Effector memory CD8-positive, alpha-beta T cell (primary cell): ENCODE measurements at regions not wholly inside any gene's neighbourhood (a gene's known extent, or its start where the extent isn't known, plus 50 kb on each side); places are given as distances from the start of the nearest gene placed in this dataset.

Experiments
- ATAC-seq: fragments of 150-1000 bp; cut with Tn5 transposase; replicated peaks from 2 replicates; pipeline ENCODE4 v1.10.0; 2021; ENCODE audit warnings: mild to moderate bottlenecking, moderate library complexity
- DNase-seq, 3 experiments: peaks; one replicate each; pipeline ENCODE4 v3.0.0; 2021
- H3K27ac Mint-ChIP-seq, 2 donors: one replicate each; pipeline ENCODE4 v1.8.0; 2022; ENCODE audit warnings: mild to moderate bottlenecking in 2 of 2, mixed read lengths in 2 of 2, moderate library complexity in 2 of 2
- H3K27me3 Mint-ChIP-seq, 2 donors: one replicate each; pipeline ENCODE4 v1.8.0; 2022; ENCODE audit warnings: mixed read lengths in 2 of 2
- H3K36me3 Mint-ChIP-seq: one replicate; pipeline ENCODE4 v1.8.0; 2022; ENCODE audit warnings: mild to moderate bottlenecking, moderate library complexity, mixed read lengths; ENCODE audit not compliant: insufficient read depth
- H3K4me1 Mint-ChIP-seq, 2 donors: one replicate each; pipeline ENCODE4 v1.8.0; 2022; ENCODE audit warnings: low read depth in 2 of 2, mixed read lengths in 2 of 2
- H3K4me3 Mint-ChIP-seq, 2 donors: one replicate each; pipeline ENCODE4 v1.8.0; 2022; ENCODE audit warnings: mild to moderate bottlenecking in 2 of 2, mixed read lengths in 2 of 2, moderate library complexity in 2 of 2
- H3K9me3 Mint-ChIP-seq, 2 donors: one replicate each; pipeline ENCODE4 v1.8.0; 2022; ENCODE audit warnings: mixed read lengths in 2 of 2

- H3K27ac Mint-ChIP-seq = no peak overlapping the region
- no peaks in the 10 kb centered on the region for H3K4me1 Mint-ChIP-seq
- ATAC-seq (no peak), DNase-seq (no peak)
- H3K36me3 Mint-ChIP-seq = no peaks in the 10 kb centered on the region
- H3K27me3 Mint-ChIP-seq = peaks cover 68 to 69% of the 10 kb centered on the region in 2 donors
- H3K9me3 Mint-ChIP-seq = no peaks in the 10 kb centered on the region
- H3K4me3 Mint-ChIP-seq = no peak overlapping the region
Measured at GRCh38 chr10:111247781-111248389, 171.1 kb downstream of the ADRA2A start.

- Mint-ChIP-seq H3K9me3 (no peaks in the 10 kb centered on the region), H3K27ac (no peak overlapping the region), H3K4me3 (no peak overlapping the region), H3K36me3 (no peaks in the 10 kb centered on the region), H3K4me1 (no peaks in the 10 kb centered on the region), H3K27me3 (peaks cover 63 to 64% of the 10 kb centered on the region in 2 donors)
- no peak for ATAC-seq
- no peak for DNase-seq
Measured at GRCh38 chr10:111249925-111250324, 173.1 kb downstream of the ADRA2A start.

- H3K9me3 Mint-ChIP-seq = no peaks in the 10 kb centered on the region
- no peaks in the 10 kb centered on the region for H3K36me3 Mint-ChIP-seq
- H3K27me3 Mint-ChIP-seq = peaks cover 36 to 61% of the 10 kb centered on the region in 2 donors
- H3K27ac Mint-ChIP-seq = no peak overlapping the region
- H3K4me1 Mint-ChIP-seq = no peaks in the 10 kb centered on the region
- DNase-seq (no peak), ATAC-seq (no peak)
- no peak overlapping the region for H3K4me3 Mint-ChIP-seq
Measured at GRCh38 chr10:111261081-111261615, 184.3 kb downstream of the ADRA2A start.

GRCh38 chr10:111265341-111265740 lies 188.5 kb downstream of the ADRA2A start:
- Mint-ChIP-seq H3K9me3 (no peaks in the 10 kb centered on the region), H3K36me3 (no peaks in the 10 kb centered on the region), H3K4me3 (no peak overlapping the region), H3K27ac (no peak overlapping the region), H3K27me3 (peaks cover 53% of the 10 kb centered on the region in 2 donors), H3K4me1 (no peaks in the 10 kb centered on the region)
- DNase-seq (no peak), ATAC-seq (no peak)

- ATAC-seq (no peak), DNase-seq (no peak)
- no peak overlapping the region for H3K4me3 Mint-ChIP-seq
- H3K4me1 Mint-ChIP-seq = no peaks in the 10 kb centered on the region
- H3K27me3 Mint-ChIP-seq = peaks cover 60 to 61% of the 10 kb centered on the region in 2 donors
- no peaks in the 10 kb centered on the region for H3K36me3 Mint-ChIP-seq
- H3K27ac Mint-ChIP-seq = no peak overlapping the region
- peaks cover 0 to 1% of the 10 kb centered on the region in 2 donors for H3K9me3 Mint-ChIP-seq
Measured at GRCh38 chr10:111266165-111266564, 189.3 kb downstream of the ADRA2A start.

- Mint-ChIP-seq H3K4me1 (no peaks in the 10 kb centered on the region), H3K36me3 (no peaks in the 10 kb centered on the region), H3K27ac (no peak overlapping the region), H3K27me3 (peaks cover 62 to 66% of the 10 kb centered on the region in 2 donors), H3K9me3 (peaks cover 0 to 1% of the 10 kb centered on the region in 2 donors), H3K4me3 (no peak overlapping the region)
- DNase-seq = no peak
- ATAC-seq = no peak
Measured at GRCh38 chr10:111267673-111268072, 190.8 kb downstream of the ADRA2A start.

GRCh38 chr10:111273235-111273634 lies 196.4 kb downstream of the ADRA2A start:
- Mint-ChIP-seq H3K9me3 (peaks cover 0 to 2% of the 10 kb centered on the region in 2 donors), H3K27ac (no peak overlapping the region), H3K36me3 (no peaks in the 10 kb centered on the region), H3K4me1 (no peaks in the 10 kb centered on the region), H3K27me3 (peaks cover 70 to 84% of the 10 kb centered on the region in 2 donors), H3K4me3 (no peak overlapping the region)
- ATAC-seq = no peak
- no peak for DNase-seq

GRCh38 chr10:111273635-111274034 lies 196.8 kb downstream of the ADRA2A start:
- H3K9me3 Mint-ChIP-seq = peaks cover 0 to 5% of the 10 kb centered on the region in 2 donors
- no peaks in the 10 kb centered on the region for H3K36me3 Mint-ChIP-seq
- H3K4me3 Mint-ChIP-seq = no peak overlapping the region
- DNase-seq (no peak), ATAC-seq (no peak)
- no peaks in the 10 kb centered on the region for H3K4me1 Mint-ChIP-seq
- no peak overlapping the region for H3K27ac Mint-ChIP-seq
- H3K27me3 Mint-ChIP-seq = peaks cover 70 to 84% of the 10 kb centered on the region in 2 donors

GRCh38 chr10:111275091-111275490 lies 198.3 kb downstream of the ADRA2A start:
- Mint-ChIP-seq H3K4me3 (no peak overlapping the region), H3K36me3 (no peaks in the 10 kb centered on the region), H3K27ac (no peak overlapping the region), H3K27me3 (peaks cover 59 to 76% of the 10 kb centered on the region in 2 donors), H3K9me3 (peaks cover 0 to 5% of the 10 kb centered on the region in 2 donors), H3K4me1 (no peaks in the 10 kb centered on the region)
- no peak for ATAC-seq
- DNase-seq = no peak

GRCh38 chr10:111277661-111278060 lies 200.8 kb downstream of the ADRA2A start:
- Mint-ChIP-seq H3K27ac (no peak overlapping the region), H3K4me3 (no peak overlapping the region), H3K9me3 (peaks cover 0 to 3% of the 10 kb centered on the region in 2 donors), H3K4me1 (no peaks in the 10 kb centered on the region), H3K36me3 (no peaks in the 10 kb centered on the region), H3K27me3 (peaks cover 46 to 64% of the 10 kb centered on the region in 2 donors)
- ATAC-seq = no peak
- no peak for DNase-seq

GRCh38 chr10:111278266-111278665 lies 201.4 kb downstream of the ADRA2A start:
- Mint-ChIP-seq H3K4me3 (no peak overlapping the region), H3K9me3 (peaks cover 0 to 3% of the 10 kb centered on the region in 2 donors), H3K4me1 (no peaks in the 10 kb centered on the region), H3K36me3 (no peaks in the 10 kb centered on the region), H3K27ac (no peak overlapping the region), H3K27me3 (peaks cover 40 to 58% of the 10 kb centered on the region in 2 donors)
- DNase-seq (no peak), ATAC-seq (no peak)

- Mint-ChIP-seq H3K27ac (no peak overlapping the region), H3K9me3 (peaks cover 0 to 3% of the 10 kb centered on the region in 2 donors), H3K36me3 (no peaks in the 10 kb centered on the region), H3K4me3 (no peak overlapping the region), H3K4me1 (no peaks in the 10 kb centered on the region), H3K27me3 (peaks cover 29 to 32% of the 10 kb centered on the region in 2 donors)
- DNase-seq (no peak), ATAC-seq (no peak)
Measured at GRCh38 chr10:111281516-111281915, 204.7 kb downstream of the ADRA2A start.

GRCh38 chr10:111289461-111289860 lies 212.6 kb downstream of the ADRA2A start:
- H3K9me3 Mint-ChIP-seq = no peaks in the 10 kb centered on the region
- no peaks in the 10 kb centered on the region for H3K4me1 Mint-ChIP-seq
- peaks cover 6 to 35% of the 10 kb centered on the region in 2 donors for H3K27me3 Mint-ChIP-seq
- DNase-seq = no peak
- no peaks in the 10 kb centered on the region for H3K36me3 Mint-ChIP-seq
- no peak overlapping the region for H3K4me3 Mint-ChIP-seq
- H3K27ac Mint-ChIP-seq = no peak overlapping the region
- no peak for ATAC-seq

GRCh38 chr10:111290649-111291048 lies 213.8 kb downstream of the ADRA2A start:
- Mint-ChIP-seq H3K4me3 (no peak overlapping the region), H3K36me3 (no peaks in the 10 kb centered on the region), H3K27ac (no peak overlapping the region), H3K9me3 (no peaks in the 10 kb centered on the region), H3K27me3 (peaks cover 12 to 47% of the 10 kb centered on the region in 2 donors), H3K4me1 (no peaks in the 10 kb centered on the region)
- DNase-seq (no peak), ATAC-seq (no peak)
